Ammon's horn (tissue), 1 donor: ENCODE measurements at regions not wholly inside any gene's neighbourhood (a gene's known extent, or its start where the extent isn't known, plus 50 kb on each side); places are given as distances from the start of the nearest gene placed in this dataset.

Source experiments
- DNase-seq: peaks from one replicate; pipeline ENCODE4 v3.0.0-alpha.2; 2016; ENCODE audit warnings: low spot score

- peak; percentile 4 for DNase-seq
Observed at GRCh38 chr15:39084674-39085530, 496.0 kb upstream of the THBS1 start.

GRCh38 chr15:39086641-39087040 is 494.2 kb upstream of the THBS1 start:
- no peak for DNase-seq

DNA sequence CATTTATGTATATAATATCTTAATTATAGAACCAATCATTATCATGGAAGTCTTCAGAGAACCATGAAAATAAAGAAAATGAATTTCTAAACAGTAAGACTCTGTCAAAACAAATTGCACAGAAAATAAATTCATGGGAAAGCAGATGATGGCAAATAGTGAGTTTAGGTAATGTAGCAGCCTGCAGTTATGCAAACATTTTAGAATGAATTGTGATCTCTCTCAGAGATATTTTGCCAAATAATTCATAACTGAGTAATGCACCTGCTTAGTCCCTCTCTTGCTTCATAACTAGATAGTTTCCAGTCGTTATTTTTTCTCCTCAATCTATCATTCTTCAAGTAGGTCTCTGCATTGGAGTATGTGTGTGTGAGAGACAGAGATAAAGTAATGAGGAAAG is 492.7 kb upstream of the THBS1 start:
- no peak for DNase-seq

DNA sequence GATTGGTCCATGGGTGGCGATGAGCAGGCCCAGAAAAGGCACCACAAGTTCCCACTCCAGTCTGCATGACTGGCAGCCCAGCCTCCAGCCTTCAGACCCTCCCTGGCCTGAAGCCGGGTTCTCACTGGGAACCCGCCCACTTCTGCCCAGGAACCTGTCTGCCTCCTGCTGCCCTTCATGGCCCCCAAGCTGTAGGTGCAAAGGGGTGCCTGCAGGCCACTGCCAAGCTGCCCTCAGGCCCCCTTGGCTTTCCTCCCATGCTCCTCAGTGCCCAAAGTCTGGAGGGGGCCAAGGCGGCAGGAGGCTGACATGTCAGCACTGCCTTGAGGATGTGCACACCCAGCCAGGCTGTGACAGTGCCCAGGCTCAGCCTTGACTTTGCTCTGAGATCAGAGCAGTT is 488.5 kb upstream of the THBS1 start:
- no peak for DNase-seq

DNA sequence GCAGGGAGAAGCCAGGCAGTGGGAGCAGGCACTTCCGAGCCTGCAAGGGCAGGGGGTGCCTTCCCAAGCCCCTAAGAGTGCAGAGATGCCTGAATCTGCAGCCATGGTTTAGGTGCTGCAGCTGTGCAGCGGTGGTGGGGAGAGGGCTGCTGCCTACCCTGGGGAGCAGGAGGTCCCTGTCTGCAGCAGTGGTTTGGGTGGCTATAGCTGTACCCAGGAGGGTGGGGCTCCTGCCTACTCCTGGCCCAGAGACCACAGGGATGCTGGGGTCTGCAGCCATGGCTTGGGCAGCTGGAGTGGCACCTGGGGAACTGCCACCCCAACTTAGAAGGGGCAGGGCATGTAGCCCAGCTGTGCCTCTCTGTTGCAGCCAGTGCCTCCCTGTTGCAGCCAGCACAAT is 488.1 kb upstream of the THBS1 start:
- DNase-seq: no peak

DNA sequence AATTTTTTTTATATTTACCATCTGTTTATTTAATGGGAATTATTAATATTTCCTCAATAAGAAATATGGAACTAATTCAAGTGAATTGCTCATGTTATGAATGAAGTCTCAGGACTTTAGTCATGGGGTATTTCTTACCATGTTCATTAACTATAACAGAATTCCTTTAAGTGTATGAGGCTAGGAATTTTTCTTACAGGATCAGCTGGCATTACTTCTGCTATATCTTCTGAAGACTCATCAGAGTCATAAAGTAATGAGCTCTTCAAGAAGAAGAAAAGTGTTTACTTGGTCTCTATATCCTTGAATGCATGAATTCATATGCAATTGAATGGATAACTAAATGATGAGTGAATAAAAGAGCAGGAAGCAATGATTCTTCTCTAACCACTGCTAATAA is 486.8 kb upstream of the THBS1 start:
- no peak for DNase-seq

- DNase-seq: no peak
Observed at GRCh38 chr15:39095218-39095879, 485.5 kb upstream of the THBS1 start.

DNA sequence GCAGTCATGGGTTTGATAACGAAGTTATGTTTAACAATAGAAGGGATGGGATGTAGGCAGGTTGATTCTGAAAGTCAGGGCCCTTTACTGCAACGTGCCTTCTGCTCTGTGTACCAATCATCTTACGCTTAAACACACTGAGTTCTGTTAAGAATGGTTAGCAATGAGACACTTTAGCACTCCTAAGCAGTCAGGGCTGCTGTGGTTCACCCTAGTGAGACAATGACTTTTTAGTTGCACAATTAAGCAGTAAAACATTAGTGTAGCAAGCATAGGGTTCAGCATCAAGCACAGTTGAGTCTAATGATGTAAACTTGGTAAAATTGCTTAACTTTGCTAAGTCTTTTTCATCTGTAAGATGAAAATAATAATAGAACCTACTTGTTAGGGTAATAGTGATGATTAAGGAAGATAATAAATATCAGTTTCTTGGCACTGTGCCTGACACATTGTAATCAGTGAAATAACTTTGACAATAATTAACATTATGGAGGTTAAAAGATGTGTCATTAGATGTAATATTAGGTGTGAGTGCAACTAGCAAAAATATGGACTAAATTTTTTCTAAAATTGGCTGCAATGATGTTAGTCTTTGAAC is 484.2 kb upstream of the THBS1 start:
- DNase-seq: no peak

GRCh38 chr15:39099524-39099923 is 481.4 kb upstream of the THBS1 start:
- DNase-seq: no peak

- no peak for DNase-seq
Observed at GRCh38 chr15:39100106-39100660, 480.7 kb upstream of the THBS1 start.

DNA sequence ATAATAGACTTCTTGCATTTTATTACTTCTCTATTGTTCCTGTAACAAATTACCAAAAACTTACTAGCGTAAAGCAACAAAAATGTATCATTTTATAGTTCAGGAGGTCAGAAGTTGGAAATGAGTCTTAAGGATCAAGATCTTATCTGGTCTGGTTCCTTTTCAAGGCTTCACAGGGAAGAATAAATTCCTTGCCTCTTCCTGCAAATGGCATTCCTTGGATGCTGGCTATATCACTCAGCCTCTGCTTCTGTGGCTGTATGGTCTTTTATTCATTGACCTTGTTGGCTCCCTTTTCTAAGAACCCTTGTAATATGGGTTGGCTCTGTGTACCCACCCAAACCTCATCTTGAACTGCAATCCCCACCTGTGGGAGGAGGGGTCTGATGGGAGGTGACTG is 478.4 kb upstream of the THBS1 start:
- no peak for DNase-seq

- DNase-seq: no peak
Observed at GRCh38 chr15:39106950-39107349, 473.9 kb upstream of the THBS1 start.

DNA sequence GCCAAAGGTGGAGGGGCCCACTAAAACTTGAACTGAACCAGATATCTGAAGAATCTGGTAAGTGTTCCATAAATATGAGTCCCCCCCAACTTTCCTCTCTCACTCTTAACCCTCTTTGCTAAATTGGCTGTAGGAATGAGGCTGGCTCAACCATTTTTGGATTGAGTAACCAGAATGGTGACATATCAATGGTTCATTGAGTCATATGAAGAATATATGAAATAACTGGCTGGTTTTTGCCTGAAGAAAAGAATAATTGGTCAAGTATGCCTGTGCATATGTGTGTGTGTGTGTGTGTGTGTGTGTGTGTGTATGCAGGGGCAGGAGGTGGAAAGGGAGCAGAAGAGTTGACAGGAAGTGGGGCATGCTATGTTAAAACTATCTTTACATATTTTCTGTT is 472.9 kb upstream of the THBS1 start:
- DNase-seq: no peak

GRCh38 chr15:39110336-39110735 is 470.5 kb upstream of the THBS1 start:
- no peak for DNase-seq

DNA sequence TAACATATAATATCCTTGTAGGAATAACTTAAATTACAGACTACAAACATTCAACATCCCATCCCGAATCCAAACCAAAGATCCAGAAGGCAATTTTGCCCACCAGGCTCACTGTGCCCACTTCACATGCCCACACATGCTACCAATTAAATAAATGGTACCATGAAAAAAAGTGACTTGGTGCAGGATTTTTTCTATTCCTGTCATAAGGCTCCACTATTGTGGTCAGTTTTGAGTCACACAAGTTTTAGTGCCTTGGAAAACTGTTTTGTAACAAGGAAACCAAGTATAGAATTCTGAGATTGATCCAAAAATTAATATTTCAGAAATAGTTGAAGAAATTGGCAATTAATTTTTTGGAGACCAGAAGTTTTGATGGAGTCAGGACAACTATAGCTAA is 470.1 kb upstream of the THBS1 start:
- DNase-seq: no peak

GRCh38 chr15:39113741-39114140 is 467.1 kb upstream of the THBS1 start:
- no peak for DNase-seq

DNA sequence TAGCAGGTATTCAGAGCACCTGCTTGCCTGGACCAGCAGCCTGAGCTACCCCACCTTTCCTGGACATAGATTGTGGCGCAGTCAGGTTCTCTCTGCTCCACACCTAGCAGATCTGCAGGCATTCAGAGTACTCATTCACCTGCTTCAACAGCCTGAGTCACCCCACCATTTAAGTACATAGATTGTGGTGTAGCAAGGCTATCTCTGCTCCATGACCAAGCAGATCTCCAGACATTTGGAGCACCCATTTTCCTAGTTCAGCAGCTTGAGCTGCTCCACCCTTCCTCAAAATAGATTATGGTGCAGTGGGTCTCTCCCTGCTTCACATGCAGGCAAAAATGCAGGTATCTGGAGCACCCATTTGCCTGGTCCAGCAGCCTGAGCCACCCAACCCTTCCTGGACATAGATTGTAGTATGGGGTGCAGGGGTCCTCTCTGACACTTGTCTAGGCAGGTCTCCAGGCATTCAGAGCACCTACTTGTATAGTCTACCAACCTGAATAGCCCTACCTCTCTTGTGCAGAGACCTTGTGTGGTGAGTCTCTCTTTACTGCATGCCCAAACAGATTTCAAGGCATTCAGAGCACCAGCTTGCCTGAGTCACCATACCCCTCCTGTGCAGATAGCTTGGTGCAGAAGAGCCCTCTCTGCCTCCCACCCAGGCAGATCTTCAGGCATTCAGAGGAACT is 466.0 kb upstream of the THBS1 start:
- DNase-seq: peak; percentile 23

GRCh38 chr15:39115379-39116057 is 465.4 kb upstream of the THBS1 start:
- DNase-seq: no peak

DNA sequence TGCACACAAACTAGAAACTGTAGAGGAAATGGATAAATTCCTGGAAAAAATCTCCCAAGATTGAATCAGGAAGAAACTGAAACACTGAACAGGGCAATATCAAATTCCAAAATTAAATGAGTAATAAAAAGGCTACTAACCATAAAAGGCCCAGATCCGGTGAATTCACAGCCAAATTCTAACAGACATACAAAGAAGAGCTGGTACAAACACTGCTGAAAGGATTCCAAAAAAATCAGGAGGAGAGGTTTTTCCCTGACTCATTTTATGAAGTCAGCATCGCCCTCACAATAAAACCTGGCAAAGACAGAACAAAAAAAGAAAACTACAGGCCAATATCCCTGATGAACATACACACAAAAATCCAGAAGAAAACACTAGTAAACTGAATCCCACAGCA is 462.4 kb upstream of the THBS1 start:
- DNase-seq: peak; percentile 21

DNA sequence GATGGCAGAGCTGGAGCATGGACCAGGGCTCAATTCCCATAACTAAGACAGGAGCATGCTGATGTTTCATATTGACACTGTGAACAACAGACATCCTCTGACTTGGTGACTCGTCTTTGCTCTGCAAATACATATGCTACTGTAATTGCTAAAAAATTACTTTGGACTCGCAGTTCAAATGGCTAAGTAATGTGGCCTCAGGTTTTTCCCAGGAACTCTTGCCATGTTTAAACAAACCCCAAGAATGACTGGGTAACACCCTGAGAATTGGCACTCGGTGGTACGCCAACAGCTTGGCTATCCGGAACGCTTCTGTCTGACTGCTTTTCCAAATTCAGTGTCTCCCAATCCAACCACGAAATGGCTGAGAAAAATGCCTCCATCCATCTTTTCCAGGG is 456.7 kb upstream of the THBS1 start:
- no peak for DNase-seq

- no peak for DNase-seq
Observed at GRCh38 chr15:39124553-39125171, 456.2 kb upstream of the THBS1 start.
